Adrenal gland (tissue), 5 donors: ENCODE measurements at regions not wholly inside any gene's neighbourhood (a gene's known extent, or its start where the extent isn't known, plus 50 kb on each side); places are given as distances from the start of the nearest gene placed in this dataset.

ENCODE experiments used
- POLR2A ChIP-seq, 2 donors: fragments of 450-650 bp; IDR thresholded peaks; one replicate each; pipeline ENCODE4 v1.6.1; 2017; ENCODE audit warnings: antibody characterized with exemption in 2 of 2, mild to moderate bottlenecking in 2 of 2, moderate library complexity in 1 of 2
- TF ChIP-seq, protein P1 (sequence below), 6 experiments: fragments of 450-650 bp in 4 of 6; fragments of 200-600 bp in 2 of 6; sonication (generic) in 1 of 6; IDR thresholded peaks; 1 replicate in 5 of 6; 2 replicates in 1 of 6; pipeline versions ENCODE4 v1.5.1 to v1.8.0; 2016 to 2021; ENCODE audit warnings: antibody characterized with exemption in 6 of 6, mild to moderate bottlenecking in 2 of 6, moderate library complexity in 1 of 6
- donor health status: DM: no; HTN: no; CAD: no.

DNA sequence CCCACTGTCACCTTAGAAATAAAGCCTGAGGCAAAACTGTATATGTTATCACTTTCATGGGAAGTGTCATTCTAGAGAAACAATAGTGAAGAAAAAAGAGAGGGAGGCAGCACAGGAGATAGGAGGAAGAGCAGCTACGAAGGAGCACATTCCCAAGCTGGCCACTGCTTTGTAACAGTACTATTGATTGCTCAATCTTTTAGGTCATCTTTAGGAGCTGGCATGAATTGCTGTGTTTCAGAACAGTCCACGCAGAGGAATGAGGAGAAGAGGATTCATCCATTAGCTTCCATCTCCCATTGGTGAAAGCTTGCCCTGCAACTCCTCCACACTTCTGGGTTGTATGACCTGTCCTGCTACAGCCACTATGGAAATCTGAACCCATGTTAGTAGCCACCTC lies 372.5 kb upstream of the DDHD1 start:
- TF ChIP-seq, protein P1, sequence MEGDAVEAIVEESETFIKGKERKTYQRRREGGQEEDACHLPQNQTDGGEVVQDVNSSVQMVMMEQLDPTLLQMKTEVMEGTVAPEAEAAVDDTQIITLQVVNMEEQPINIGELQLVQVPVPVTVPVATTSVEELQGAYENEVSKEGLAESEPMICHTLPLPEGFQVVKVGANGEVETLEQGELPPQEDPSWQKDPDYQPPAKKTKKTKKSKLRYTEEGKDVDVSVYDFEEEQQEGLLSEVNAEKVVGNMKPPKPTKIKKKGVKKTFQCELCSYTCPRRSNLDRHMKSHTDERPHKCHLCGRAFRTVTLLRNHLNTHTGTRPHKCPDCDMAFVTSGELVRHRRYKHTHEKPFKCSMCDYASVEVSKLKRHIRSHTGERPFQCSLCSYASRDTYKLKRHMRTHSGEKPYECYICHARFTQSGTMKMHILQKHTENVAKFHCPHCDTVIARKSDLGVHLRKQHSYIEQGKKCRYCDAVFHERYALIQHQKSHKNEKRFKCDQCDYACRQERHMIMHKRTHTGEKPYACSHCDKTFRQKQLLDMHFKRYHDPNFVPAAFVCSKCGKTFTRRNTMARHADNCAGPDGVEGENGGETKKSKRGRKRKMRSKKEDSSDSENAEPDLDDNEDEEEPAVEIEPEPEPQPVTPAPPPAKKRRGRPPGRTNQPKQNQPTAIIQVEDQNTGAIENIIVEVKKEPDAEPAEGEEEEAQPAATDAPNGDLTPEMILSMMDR (IDR thresholded peaks at IDR 0.05): no peak
- no peak for TF ChIP-seq POLR2A (IDR thresholded peaks at IDR 0.05)
